Right cardiac atrium (tissue), 5 donors: ENCODE measurements at regions not wholly inside any gene's neighbourhood (a gene's known extent, or its start where the extent isn't known, plus 50 kb on each side); places are given as distances from the start of the nearest gene placed in this dataset.
A peak's percentile ranks its signal among the peaks of the same experiment; 100 is the strongest.

Experiments used
- ATAC-seq, 2 donors: fragments of 200-7000 bp; cut with Tn5 transposase; one replicate each; pipeline versions ENCODE4 v1.8.0 to v1.9.1; 2020; ENCODE audit warnings: moderate library complexity in 2 of 2, mild to moderate bottlenecking in 1 of 2
- DNase-seq, 3 donors: peaks; one replicate each; pipeline ENCODE4 v3.0.0-alpha.2; 2020
- H3K27ac ChIP-seq: one replicate; pipeline ENCODE4 v1.5.1; 2013; ENCODE audit warnings: mild to moderate bottlenecking, low read length, control low read depth, moderate library complexity
- H3K27me3 ChIP-seq: one replicate; pipeline ENCODE4 v1.6.1; 2013; ENCODE audit not compliant: control insufficient read depth, insufficient read depth
- H3K4me1 ChIP-seq: one replicate; pipeline ENCODE4 v1.6.1; 2013; ENCODE audit warnings: low read length; ENCODE audit not compliant: control insufficient read depth, insufficient read depth
- H3K4me3 ChIP-seq: one replicate; pipeline ENCODE4 v1.5.1; 2013; ENCODE audit warnings: low read length, control low read depth
- H3K9me3 ChIP-seq: one replicate; pipeline ENCODE4 v1.6.1; 2013; ENCODE audit warnings: low read length; ENCODE audit not compliant: control insufficient read depth
- WGBS: extraction: QIAGEN DNeasy Blood & Tissue Kit; methylation state at CpG from one replicate; pipeline ENCODE4 v1.1.7; 2013; 5-methylcytosine and 5-hydroxymethylcytosine counted together
- intact Hi-C, 4 donors: fragments of 100-400 bp; cut with DNase I; formaldehyde crosslinking; loops; one replicate each; pipeline versions ENCODE4 v1.11.0 to v1.14.0; 2022 to 2023
- donor health status: healthy with polysubstance abuse.
- donor health status: DM: no; HTN: yes; CAD: no.
- donor health status: DM: no; HTN: no; CAD: no.
- donor health status: DM: no; HTN: yes; CAD: no; lungs with severe emphysema.
- donor health status: DM: yes; HTN: yes; CAD: no.

- Histone ChIP-seq H3K4me1 (no peaks in the 10 kb centered on the region), H3K27ac (no peak overlapping the region), H3K9me3 (no peaks in the 10 kb centered on the region), H3K27me3 (no peaks in the 10 kb centered on the region), H3K4me3 (no peak overlapping the region)
- WGBS, result 87% methylated on average over 4 of the region's 4 CpGs
- intact Hi-C loops, result no loop called here
- ATAC-seq (no peak), DNase-seq (no peak)
Measured at GRCh38 chr6:140777780-140778179, 1354.9 kb upstream of the GJE1 start.

- H3K4me3 ChIP-seq, result no peak overlapping the region
- intact Hi-C loops, result no loop called here
- no peaks in the 10 kb centered on the region for H3K27me3 ChIP-seq
- no peak for ATAC-seq
- no peaks in the 10 kb centered on the region for H3K4me1 ChIP-seq
- no peaks in the 10 kb centered on the region for H3K9me3 ChIP-seq
- DNase-seq, result no peak
- WGBS, result 49% methylated on average over 3 of the region's 3 CpGs
- no peak overlapping the region for H3K27ac ChIP-seq
Measured at GRCh38 chr6:140775061-140775460, 1357.7 kb upstream of the GJE1 start.

GRCh38 chr6:140774080-140774505, 1358.6 kb upstream of the GJE1 start:
- intact Hi-C loops, result no loop called here
- no peak overlapping the region for H3K4me3 ChIP-seq
- H3K27ac ChIP-seq, result no peak overlapping the region
- 17% methylated on average over 3 of the region's 3 CpGs for WGBS
- H3K9me3 ChIP-seq, result no peaks in the 10 kb centered on the region
- H3K4me1 ChIP-seq, result no peaks in the 10 kb centered on the region
- no peaks in the 10 kb centered on the region for H3K27me3 ChIP-seq
- no peak for DNase-seq
- ATAC-seq, result peak; percentile 96 to 97

GRCh38 chr6:140773276-140773675, 1359.4 kb upstream of the GJE1 start:
- intact Hi-C loops, result no loop called here
- Histone ChIP-seq H3K4me3 (no peak overlapping the region), H3K4me1 (no peaks in the 10 kb centered on the region), H3K27me3 (no peaks in the 10 kb centered on the region), H3K27ac (no peak overlapping the region), H3K9me3 (no peaks in the 10 kb centered on the region)
- ATAC-seq (no peak), DNase-seq (no peak)

- no peak overlapping the region for H3K4me3 ChIP-seq
- ATAC-seq (no peak), DNase-seq (no peak)
- no peak overlapping the region for H3K27ac ChIP-seq
- 73% methylated on average over 3 of the region's 3 CpGs for WGBS
- H3K9me3 ChIP-seq, result no peaks in the 10 kb centered on the region
- no peaks in the 10 kb centered on the region for H3K27me3 ChIP-seq
- intact Hi-C loops, result no loop called here
- no peaks in the 10 kb centered on the region for H3K4me1 ChIP-seq
Measured at GRCh38 chr6:140772576-140772975, 1360.1 kb upstream of the GJE1 start.

GRCh38 chr6:140768133-140768532, 1364.6 kb upstream of the GJE1 start:
- DNase-seq, result no peak
- Histone ChIP-seq H3K9me3 (no peaks in the 10 kb centered on the region), H3K4me3 (no peak overlapping the region), H3K27ac (no peak overlapping the region), H3K4me1 (no peaks in the 10 kb centered on the region), H3K27me3 (no peaks in the 10 kb centered on the region)
- intact Hi-C loops, result no loop called here
- 91% methylated on average over 3 of the region's 3 CpGs for WGBS
- ATAC-seq, result no peak

GRCh38 chr6:140766999-140767398, 1365.7 kb upstream of the GJE1 start:
- no peaks in the 10 kb centered on the region for H3K4me1 ChIP-seq
- no peaks in the 10 kb centered on the region for H3K27me3 ChIP-seq
- H3K4me3 ChIP-seq, result no peak overlapping the region
- no peaks in the 10 kb centered on the region for H3K9me3 ChIP-seq
- intact Hi-C loops, result no loop called here
- 82% methylated on average over 2 of the region's 2 CpGs for WGBS
- ATAC-seq (no peak), DNase-seq (no peak)
- H3K27ac ChIP-seq, result no peak overlapping the region

- WGBS, result 69% methylated on average over 3 of the region's 3 CpGs
Measured at GRCh38 chr6:140758169-140758877, 1374.4 kb upstream of the GJE1 start.

GRCh38 chr6:140752234-140752633, 1377.8 kb upstream of the CITED2 start:
- ATAC-seq (no peak), DNase-seq (no peak)
- Histone ChIP-seq H3K9me3 (no peaks in the 10 kb centered on the region), H3K27ac (no peak overlapping the region), H3K4me1 (no peaks in the 10 kb centered on the region), H3K4me3 (no peak overlapping the region), H3K27me3 (no peaks in the 10 kb centered on the region)
- WGBS, result 91% methylated on average over 1 of the region's 1 CpG
- intact Hi-C loops, result no loop called here

More at GRCh38 chr6:140758169-140758877, 1374.4 kb upstream of the GJE1 start:
- no peaks in the 10 kb centered on the region for H3K9me3 ChIP-seq
- no peak for DNase-seq
- no peaks in the 10 kb centered on the region for H3K4me1 ChIP-seq
- H3K4me3 ChIP-seq, result no peak overlapping the region
- H3K27me3 ChIP-seq, result no peaks in the 10 kb centered on the region
- H3K27ac ChIP-seq, result no peak overlapping the region
- intact Hi-C loops, result no loop called here
- ATAC-seq, result no peak

- H3K9me3 ChIP-seq, result no peaks in the 10 kb centered on the region
- no peak overlapping the region for H3K27ac ChIP-seq
- peak in 1 of 3 donors; percentile 1 for DNase-seq
- intact Hi-C loops, result no loop called here
- no peak overlapping the region for H3K4me3 ChIP-seq
- H3K4me1 ChIP-seq, result no peaks in the 10 kb centered on the region
- 92% methylated on average over 2 of the region's 2 CpGs for WGBS
- no peaks in the 10 kb centered on the region for H3K27me3 ChIP-seq
- no peak for ATAC-seq
Measured at GRCh38 chr6:140747114-140747513, 1372.7 kb upstream of the CITED2 start.

GRCh38 chr6:140744659-140745320, 1370.3 kb upstream of the CITED2 start:
- WGBS, result 80% methylated on average over 2 of the region's 2 CpGs

More at GRCh38 chr6:140744659-140745320, 1370.3 kb upstream of the CITED2 start:
- Histone ChIP-seq H3K9me3 (no peaks in the 10 kb centered on the region), H3K27me3 (no peaks in the 10 kb centered on the region), H3K4me3 (no peak overlapping the region), H3K4me1 (no peaks in the 10 kb centered on the region), H3K27ac (no peak overlapping the region)
- ATAC-seq (peak in 1 of 2 donors; percentile 36), DNase-seq (peak in 2 of 3 donors; percentile 35 to 46)
- intact Hi-C loops, result no loop called here
